Suppressor macrophage (primary cell): ENCODE measurements at regions not wholly inside any gene's neighbourhood (a gene's known extent, or its start where the extent isn't known, plus 50 kb on each side); places are given as distances from the start of the nearest gene placed in this dataset.

Source experiments
- DNase-seq, 4 experiments: peaks; one replicate each; pipeline ENCODE4 v3.0.0-alpha.2; 2020 to 2022

DNA sequence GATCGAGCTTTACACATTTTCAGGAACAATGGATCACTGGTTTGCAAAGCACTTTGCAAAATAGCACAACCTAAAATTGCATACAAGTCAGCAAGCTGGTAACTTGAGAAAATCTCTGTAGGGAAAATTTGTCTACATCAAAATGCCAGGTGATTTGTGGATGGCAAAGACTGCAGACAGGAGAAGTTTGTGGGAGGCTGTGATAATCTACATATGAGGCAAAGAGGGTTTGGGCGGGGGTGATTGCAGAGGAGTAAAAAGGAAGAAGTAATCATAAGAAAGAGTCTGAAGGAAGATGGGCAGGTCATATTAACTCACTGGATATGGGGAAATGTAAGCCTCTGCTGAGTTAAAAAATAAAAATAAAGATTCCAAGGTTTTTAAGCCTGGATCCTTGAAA, 166.3 kb upstream of the STXBP5 start:
- DNase-seq = peak in 3 of 4 experiments; percentile 3 to 34 (median 24)

GRCh38 chr6:147040121-147040910, 163.9 kb upstream of the STXBP5 start:
- no peak for DNase-seq

DNA sequence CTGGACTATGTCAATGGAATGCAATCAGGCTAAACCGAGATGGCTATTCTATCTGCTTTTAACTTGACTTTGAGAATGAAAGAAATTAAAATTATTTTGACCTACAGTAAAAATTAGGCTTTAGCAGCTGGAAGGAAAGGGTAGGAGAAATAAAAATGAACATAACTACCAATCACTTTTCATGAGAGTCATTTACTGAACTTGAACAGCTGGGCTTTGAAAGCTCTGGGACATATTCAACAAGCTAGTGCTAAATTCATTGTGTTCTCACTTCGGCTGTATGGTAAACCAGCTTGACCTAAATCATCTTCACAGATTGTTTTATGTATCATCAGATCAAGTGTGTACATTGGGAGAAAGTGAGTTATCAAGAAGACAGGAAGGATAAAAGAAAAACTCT, 161.5 kb upstream of the STXBP5 start:
- DNase-seq = no peak

DNA sequence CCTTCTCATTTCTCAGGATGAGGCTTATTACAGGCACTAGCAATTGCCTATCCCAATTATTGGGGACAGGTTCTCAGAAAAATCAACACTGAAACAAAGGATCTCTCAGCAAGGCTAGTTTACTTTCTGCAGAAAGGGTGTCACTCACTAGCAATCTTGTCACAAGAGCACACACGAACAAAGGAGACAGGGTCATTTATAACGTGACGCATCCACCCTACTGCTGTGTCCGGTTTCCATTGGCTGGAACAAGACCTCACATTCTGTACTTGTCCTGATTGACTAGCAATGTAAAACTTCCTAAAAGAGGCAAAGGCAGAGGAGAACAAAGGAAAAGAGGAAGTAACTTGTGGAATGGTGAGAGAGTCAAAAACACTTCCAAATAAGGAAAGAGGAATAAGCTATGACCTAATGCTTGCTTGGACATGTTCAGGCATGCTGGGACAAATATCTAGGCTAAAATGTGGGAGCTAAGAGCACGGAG, 160.2 kb upstream of the STXBP5 start:
- peak; percentile 10 to 75 (median 50) for DNase-seq

GRCh38 chr6:147046141-147046877, 157.9 kb upstream of the STXBP5 start:
- no peak for DNase-seq

DNA sequence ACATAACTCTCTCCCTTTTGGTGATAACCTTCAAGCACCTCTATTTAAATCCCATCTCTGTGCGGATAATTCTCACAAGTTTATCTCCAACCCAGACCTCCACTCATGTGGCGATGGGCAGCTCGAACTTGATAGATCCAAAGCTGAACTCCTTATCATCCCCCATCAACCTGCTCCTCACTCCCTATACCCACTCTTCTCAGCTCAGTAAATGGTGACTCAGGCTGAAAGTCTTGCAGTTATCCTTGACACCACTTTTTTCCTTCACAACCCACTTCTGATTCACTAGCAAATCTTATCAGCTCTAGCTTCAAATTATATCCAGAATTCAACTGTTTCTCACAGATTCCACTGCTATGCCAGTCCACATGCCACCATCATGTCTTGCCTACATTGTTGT, 155.3 kb upstream of the STXBP5 start:
- DNase-seq = no peak

DNA sequence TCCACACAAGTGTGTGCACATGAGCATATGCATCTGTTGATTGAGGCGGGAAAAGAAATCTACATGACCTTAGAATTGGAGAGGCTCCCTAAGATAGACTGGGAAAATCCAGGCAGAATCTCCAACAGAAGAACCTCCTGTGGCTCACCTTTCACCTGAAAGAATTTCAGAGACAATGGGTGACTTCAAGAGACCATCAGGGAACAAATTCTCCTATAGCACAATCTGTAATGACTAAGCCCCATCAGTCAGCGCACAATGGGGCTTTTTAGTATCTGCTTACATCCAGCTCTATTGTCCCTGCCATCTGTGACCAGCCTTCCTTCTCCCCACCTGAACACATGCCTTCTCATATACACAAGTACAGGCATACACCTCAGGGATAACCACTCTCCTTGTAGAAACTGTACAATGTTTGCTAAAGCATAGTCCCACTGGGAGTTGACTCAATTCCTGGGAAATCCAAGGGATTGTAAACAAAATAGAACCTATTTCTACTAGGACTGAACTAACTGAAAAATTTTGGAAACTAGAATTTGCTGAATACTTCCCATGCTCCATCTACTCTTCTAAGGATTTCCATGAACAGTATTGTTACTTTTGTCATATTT, 150.8 kb upstream of the STXBP5 start:
- DNase-seq = no peak

DNA sequence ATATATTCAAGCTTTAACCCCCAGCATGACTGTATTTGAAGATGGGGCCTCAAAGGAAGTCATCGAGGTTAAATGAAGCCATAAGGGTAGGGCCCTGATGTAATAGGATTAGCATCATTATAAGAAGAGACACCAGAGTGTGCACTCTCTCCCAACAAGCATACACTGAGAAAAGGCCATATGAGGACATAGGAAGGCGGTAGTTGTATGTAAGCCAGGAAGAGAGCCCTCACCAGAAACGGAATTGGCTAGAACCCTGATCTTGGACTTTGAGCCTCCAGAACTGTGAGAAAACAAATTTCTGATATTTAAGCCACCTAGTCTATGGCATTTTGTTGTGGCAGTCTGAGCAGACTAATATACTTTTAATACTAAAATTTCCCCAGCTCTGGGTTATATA, 150.1 kb upstream of the STXBP5 start:
- DNase-seq = no peak

- DNase-seq = no peak
These were observed 149.3 kb upstream of the STXBP5 start for GRCh38 chr6:147054871-147055270.

- no peak for DNase-seq
These were observed 148.3 kb upstream of the STXBP5 start for GRCh38 chr6:147055821-147056392.

- peak in 3 of 4 experiments; percentile 4 to 60 (median 49) for DNase-seq
These were observed 147.0 kb upstream of the STXBP5 start for GRCh38 chr6:147057188-147057587.

DNA sequence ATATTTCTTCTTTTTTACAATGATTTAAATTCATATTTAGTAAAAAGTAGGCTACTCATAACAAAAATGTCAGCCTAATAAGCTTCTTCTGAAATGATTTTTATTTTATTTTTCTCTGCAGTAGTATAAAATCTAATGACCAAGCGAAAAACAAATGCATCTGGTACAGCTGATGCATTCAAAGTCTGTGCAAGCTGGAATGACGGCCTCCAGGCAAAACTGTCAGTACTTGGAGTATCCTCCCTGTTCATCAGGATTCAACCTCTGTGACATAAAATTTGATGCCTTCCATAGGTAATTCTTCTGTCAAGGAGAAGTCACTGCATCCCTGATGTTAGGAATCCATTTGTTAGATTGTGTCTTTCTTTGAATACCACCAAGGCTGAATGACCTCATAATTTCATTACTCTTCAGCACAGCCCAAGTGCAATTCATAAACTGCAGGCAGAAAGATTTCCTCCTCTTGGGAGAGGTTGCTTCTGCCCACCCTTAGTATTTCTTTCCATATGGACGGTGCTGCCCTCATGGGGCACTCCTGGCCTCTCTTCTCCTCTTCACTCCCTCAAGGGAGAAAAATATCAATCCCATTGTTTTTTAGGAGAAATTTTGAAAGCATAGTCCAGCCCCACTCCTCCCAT, 146.4 kb upstream of the STXBP5 start:
- DNase-seq = no peak

DNA sequence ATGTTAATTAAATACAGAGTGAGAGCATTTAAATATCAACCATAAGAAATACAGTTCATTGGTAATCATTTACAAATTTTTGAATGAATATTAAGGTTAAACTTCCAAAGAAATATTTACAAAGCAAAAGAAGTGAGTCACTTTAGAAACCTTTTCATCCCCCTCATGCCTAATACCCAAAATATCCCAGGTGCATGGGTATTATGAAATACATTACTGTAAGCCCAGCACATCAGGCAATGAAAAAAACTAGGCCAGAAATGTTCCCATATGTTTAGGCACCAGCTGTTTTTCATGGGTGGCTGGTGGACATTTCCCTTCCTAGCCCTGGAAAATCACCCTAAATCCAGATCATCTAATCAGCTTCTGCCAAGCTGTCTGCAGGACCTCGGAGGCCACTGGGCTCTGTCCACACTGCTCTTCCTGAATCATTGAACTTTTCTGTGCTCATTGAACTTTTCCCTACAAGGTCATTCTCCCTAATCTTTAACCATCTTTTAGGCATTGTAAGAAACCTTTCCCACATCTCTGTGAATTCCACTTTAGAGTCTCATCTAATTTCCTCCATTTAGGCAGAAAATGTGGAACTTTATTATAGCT, 145.3 kb upstream of the STXBP5 start:
- no peak for DNase-seq

GRCh38 chr6:147060636-147061035, 143.6 kb upstream of the STXBP5 start:
- DNase-seq = no peak

GRCh38 chr6:147061252-147061651, 143.0 kb upstream of the STXBP5 start:
- DNase-seq = no peak

DNA sequence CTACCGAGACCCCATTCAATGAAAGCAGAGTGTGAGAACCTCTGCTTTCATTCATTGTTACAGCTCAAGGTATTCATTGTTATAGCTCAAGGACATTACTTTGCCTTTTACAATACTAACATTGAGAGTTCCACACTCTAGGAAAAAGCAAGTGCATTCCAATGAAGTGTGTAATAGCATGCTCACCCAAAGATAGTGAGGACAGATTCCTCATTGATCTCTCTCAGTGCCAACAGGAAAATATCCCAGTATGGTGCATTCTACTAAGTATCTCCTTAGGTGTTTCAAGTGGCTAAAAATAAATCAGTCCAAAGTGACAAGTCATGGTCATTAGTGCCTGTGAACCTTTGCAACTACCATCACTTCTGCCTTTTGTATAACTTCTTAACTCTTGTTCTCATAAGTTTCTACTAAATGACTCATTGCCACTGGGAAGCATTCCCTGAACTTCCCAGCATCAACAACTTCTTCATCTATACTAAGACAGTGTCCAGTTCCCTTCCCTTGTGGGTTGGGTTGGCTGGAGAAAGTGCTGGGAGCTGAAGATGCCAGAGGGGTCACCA, 140.7 kb upstream of the STXBP5 start:
- peak in 2 of 4 experiments; percentile 3 to 15 for DNase-seq

- DNase-seq = no peak
These were observed 138.4 kb upstream of the STXBP5 start for GRCh38 chr6:147065786-147066185.

DNA sequence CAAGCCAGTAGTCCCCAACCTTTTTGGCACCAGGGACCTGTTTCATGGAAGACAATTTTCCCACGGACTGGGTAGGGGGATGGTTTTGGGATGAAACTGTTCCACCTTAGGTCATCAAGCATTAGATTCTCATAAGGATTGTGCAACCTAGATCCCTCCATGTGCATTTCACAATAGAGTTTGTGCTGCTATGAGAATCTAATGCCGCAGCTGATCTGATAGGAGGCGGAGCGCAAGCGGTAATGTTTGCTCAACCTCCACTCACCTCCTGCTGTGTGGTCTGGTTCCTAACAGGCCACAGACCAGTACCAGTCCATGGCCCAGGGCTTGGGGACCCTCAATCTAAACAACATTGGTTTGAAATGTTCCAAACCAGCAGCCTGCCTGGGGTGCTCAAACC, 137.0 kb upstream of the STXBP5 start:
- no peak for DNase-seq

- DNase-seq = peak in 2 of 4 experiments; percentile 12 to 16
These were observed 132.4 kb upstream of the STXBP5 start for GRCh38 chr6:147071776-147072175.

- DNase-seq = no peak
These were observed 128.8 kb upstream of the STXBP5 start for GRCh38 chr6:147075381-147075780.

DNA sequence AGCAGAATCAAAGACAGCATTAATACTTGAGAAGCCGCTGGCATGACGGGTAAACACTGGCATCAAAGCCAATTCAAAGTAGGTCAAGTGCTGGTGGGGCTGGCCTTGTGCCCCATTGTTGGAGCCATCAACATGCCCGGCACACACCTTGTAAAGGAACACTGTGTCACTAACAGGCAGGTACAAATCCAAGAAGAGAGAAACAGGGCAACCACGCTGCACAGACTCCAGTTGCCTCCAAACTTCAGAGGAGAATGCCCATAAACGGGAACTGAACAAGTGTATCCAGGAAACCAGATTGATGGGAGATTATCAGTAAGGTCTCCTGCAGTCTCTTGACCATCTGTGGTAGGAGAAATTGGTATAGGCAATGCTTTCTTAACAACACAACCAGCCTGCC, 127.0 kb upstream of the STXBP5 start:
- DNase-seq = no peak

- DNase-seq = no peak
These were observed 126.1 kb upstream of the STXBP5 start for GRCh38 chr6:147078106-147078505.
